ENCODE measurements at regions not wholly inside any gene's neighbourhood (a gene's known extent, or its start where the extent isn't known, plus 50 kb on each side); places are given as distances from the start of the nearest gene placed in this dataset.

- TF ChIP-seq CTCF (conservative IDR thresholded peaks at IDR 0.05; ENCODE audit: low read depth, low read length) (no peak), EZH2 (IDR thresholded peaks at IDR 0.05; ENCODE audit: borderline replicate concordance, low read depth, low read length, poor library complexity, severe bottlenecking) (no peak)
These were observed 449.8 kb downstream of the SOX6 start for GRCh38 chr11:15906481-15907035.
